HG03520 (cell line): ENCODE measurements at regions not wholly inside any gene's neighbourhood (a gene's known extent, or its start where the extent isn't known, plus 50 kb on each side); places are given as distances from the start of the nearest gene placed in this dataset.

Experiments
- ATAC-seq: cut with Tn5 transposase; IDR thresholded peaks from one replicate; pipeline ENCODE4 v1.9.1; 2021; ENCODE audit warnings: mild to moderate bottlenecking, moderate library complexity; ENCODE audit not compliant: unreplicated experiment

- ATAC-seq, result no peak
Observed at GRCh38 chr4:175871774-175872405, 59.8 kb upstream of the GPM6A start.

GRCh38 chr4:175873707-175874106, 61.6 kb upstream of the GPM6A start:
- ATAC-seq, result no peak

- ATAC-seq, result no peak
Observed at GRCh38 chr4:175874306-175874705, 62.2 kb upstream of the GPM6A start.

- ATAC-seq, result no peak
Observed at GRCh38 chr4:175875993-175876771, 64.1 kb upstream of the GPM6A start.

GRCh38 chr4:175882891-175883290, 70.8 kb upstream of the GPM6A start:
- ATAC-seq, result no peak

GRCh38 chr4:175884048-175884447, 72.0 kb upstream of the GPM6A start:
- ATAC-seq, result no peak

GRCh38 chr4:175891231-175891630, 79.2 kb upstream of the GPM6A start:
- no peak for ATAC-seq

GRCh38 chr4:175891851-175892250, 79.8 kb upstream of the GPM6A start:
- ATAC-seq, result no peak

- no peak for ATAC-seq
Observed at GRCh38 chr4:175905925-175906324, 93.9 kb upstream of the GPM6A start.

- ATAC-seq, result no peak
Observed at GRCh38 chr4:175906384-175906783, 94.3 kb upstream of the GPM6A start.

GRCh38 chr4:175910700-175911099, 98.6 kb upstream of the GPM6A start:
- no peak for ATAC-seq

GRCh38 chr4:175916626-175917351, 104.7 kb upstream of the GPM6A start:
- no peak for ATAC-seq

GRCh38 chr4:175927121-175927520, 115.1 kb upstream of the GPM6A start:
- no peak for ATAC-seq

GRCh38 chr4:175929441-175929840, 117.4 kb upstream of the GPM6A start:
- no peak for ATAC-seq

- ATAC-seq, result no peak
Observed at GRCh38 chr4:175929932-175930331, 117.9 kb upstream of the GPM6A start.

GRCh38 chr4:175930471-175930870, 118.4 kb upstream of the GPM6A start:
- no peak for ATAC-seq

GRCh38 chr4:175932116-175932515, 120.1 kb upstream of the GPM6A start:
- no peak for ATAC-seq

GRCh38 chr4:175934506-175934905, 122.4 kb upstream of the GPM6A start:
- ATAC-seq, result no peak

- ATAC-seq, result no peak
Observed at GRCh38 chr4:175935016-175935661, 123.1 kb upstream of the GPM6A start.

- no peak for ATAC-seq
Observed at GRCh38 chr4:175944126-175944910, 121.3 kb upstream of the WDR17 start.
